ENCODE measurements at regions not wholly inside any gene's neighbourhood (a gene's known extent, or its start where the extent isn't known, plus 50 kb on each side); places are given as distances from the start of the nearest gene placed in this dataset.

DNA sequence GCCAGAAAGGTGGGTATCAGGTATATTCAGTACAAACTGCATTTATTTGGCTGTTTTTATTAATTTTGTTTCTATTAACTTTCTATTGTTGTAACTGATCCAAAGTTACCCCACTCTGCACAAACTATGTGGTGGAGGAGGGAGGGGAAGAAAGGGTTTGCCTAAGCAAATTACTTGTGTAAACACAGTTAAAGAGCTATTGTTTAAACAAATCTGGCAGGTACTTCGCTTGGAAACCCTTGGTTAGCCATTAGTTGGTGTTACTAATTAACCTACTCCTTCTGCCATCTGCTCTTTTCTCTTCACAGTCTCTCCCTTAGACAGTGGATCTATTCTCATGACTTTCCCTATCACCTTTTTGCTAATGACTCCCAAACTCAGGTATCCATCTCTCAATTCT, 328.4 kb upstream of the NECTIN3 start:
- TF ChIP-seq, protein P1, sequence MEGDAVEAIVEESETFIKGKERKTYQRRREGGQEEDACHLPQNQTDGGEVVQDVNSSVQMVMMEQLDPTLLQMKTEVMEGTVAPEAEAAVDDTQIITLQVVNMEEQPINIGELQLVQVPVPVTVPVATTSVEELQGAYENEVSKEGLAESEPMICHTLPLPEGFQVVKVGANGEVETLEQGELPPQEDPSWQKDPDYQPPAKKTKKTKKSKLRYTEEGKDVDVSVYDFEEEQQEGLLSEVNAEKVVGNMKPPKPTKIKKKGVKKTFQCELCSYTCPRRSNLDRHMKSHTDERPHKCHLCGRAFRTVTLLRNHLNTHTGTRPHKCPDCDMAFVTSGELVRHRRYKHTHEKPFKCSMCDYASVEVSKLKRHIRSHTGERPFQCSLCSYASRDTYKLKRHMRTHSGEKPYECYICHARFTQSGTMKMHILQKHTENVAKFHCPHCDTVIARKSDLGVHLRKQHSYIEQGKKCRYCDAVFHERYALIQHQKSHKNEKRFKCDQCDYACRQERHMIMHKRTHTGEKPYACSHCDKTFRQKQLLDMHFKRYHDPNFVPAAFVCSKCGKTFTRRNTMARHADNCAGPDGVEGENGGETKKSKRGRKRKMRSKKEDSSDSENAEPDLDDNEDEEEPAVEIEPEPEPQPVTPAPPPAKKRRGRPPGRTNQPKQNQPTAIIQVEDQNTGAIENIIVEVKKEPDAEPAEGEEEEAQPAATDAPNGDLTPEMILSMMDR (IDR thresholded peaks at IDR 0.05) = no peak
- TF ChIP-seq POLR2A (IDR thresholded peaks at IDR 0.05) = no peak

Measured in Peyer's patch (tissue), 4 donors.